NCI-H2029 treated with DMSO at 0.1 percent for 48 hours (cell line): ENCODE measurements at regions not wholly inside any gene's neighbourhood (a gene's known extent, or its start where the extent isn't known, plus 50 kb on each side); places are given as distances from the start of the nearest gene placed in this dataset.
"Not testable (repeated sequence)": the region's sequence is repeated elsewhere in the genome, so short reads cannot be mapped to it uniquely, and the experiment has no call there.

Experiments used
- DNase-seq: peaks from one replicate; lab custom pipeline; 2025; lab: John Stamatoyannopoulos, UW

DNA sequence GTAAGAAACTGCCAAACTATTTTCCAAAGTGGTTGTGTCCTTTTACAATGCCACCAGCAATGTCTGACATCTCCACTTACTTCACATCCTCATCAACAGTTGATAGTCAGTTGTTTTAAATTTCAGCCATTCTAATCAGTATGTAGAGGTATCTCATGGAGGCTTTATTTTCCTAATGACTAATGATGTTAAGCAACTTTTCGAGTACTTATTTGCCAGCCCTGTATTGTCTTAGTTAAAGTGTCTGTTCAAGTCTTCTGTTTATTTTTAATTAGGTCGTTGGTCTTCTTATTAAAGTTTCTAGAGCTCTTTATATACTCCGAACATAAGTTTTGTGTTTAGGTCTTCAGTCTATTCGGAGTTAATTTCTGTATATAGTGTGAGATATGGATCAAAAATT, 54.9 kb upstream of the NBPF12 start:
- not testable (repeated sequence) for DNase-seq

DNA sequence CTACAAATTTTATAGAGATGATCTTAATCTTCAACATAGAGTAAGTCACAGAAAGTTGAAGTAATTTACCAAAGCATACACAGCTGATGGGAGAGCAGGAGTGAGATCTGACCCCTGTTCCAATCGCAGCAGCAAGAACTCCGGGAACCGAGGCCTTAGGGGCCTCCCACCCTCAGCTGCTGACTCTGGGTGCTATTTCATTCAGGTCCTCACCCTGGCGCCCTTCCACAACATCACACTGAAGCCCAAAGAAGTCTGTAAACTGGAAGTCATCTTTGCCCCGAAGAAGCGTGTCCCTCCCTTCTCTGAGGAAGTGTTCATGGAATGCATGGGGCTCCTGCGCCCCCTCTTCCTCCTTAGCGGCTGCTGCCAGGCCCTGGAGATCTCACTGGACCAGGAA, 57.0 kb upstream of the NBPF12 start:
- not testable (repeated sequence) for DNase-seq

DNA sequence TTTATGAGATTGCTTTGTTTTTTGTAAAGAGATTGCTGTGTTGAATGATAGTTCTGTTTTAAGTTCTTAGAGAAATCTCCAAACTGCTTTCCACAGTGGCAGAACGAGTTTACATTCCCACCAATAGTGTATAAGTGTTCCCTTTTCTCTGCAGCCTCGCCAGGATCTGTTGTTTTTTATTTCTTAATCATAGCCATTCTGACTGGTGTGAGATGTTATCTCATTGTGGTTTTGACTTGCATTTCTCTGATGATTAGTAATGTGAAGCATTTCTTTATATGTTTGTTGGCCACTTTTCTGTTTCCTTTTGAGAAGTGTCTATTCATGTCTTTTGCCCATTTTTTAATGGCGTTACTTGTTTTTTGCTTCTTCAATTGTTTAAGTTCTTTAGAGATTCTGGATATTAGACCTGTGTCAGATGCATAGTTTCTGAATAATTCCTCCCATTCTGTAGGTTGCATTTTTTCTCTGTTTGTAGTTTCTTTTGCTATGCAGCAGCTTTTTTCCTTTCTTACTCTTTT, 74.3 kb upstream of the NBPF12 start:
- not testable (repeated sequence) for DNase-seq

GRCh38 chr1:146853147-146853546, 85.0 kb upstream of the NBPF12 start:
- not testable (repeated sequence) for DNase-seq

DNA sequence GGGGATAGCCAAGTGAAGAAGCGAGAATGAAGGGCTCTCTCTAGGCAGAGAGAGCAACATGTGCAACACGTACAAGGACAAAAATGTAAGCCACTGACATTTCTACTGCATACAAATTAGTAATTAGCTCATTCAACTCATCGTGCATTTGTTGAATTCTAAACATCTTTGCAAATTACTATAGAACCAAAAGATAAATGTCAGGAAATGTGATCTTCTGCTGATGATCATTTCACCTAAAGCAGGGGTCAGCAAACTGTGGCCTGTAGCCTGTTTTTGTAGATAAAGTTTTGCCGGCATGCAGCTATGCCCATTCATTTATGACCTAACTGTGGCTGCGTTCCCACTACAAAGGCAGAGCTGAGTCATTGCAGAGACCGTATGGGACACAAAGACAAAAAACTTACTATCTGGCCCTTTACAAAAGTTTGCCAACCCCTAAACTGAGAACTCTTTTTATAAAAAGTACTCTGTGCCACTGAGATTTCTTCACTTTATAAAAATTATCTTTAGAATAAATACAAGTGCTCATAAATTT, 87.7 kb upstream of the NBPF12 start:
- DNase-seq: not testable (repeated sequence)

DNA sequence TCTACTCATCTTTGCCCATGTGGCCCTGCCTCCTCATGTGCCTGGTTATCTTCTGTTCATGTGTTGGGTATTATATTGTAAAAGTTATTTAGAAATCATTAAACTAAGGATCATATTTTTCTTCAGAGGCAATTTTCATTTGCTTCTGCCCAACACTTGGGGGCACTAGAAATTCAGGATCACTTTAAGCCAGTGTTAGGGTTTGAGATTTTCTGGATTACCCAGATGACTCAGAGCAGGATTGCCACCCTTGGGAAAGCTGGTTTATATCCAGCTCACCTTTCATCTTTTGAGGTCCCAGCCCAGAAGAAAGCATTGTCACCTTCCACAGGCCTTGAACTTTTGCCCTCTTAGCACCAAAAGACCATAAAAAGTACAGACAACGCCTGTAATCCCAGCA, 99.4 kb upstream of the NBPF12 start:
- not testable (repeated sequence) for DNase-seq

DNA sequence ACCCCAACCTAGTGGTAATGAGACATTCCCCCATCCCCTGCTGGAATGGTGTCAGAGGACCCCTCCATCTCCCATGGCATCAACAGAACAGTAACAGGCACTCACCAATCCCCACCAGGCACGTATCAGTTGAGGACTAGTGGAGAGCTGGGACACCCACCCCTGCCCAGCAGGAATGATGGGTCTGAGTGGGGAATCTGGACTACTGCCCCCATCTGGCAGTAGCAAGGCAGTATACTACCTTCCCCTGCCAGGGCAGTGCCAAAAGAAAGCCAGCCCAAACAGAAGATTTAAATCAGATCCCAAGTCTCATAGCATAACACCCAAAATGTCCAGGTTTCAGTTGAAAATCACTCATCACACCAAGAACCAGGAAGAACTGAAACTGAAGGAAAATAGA, 111.2 kb upstream of the NBPF12 start:
- not testable (repeated sequence) for DNase-seq

DNA sequence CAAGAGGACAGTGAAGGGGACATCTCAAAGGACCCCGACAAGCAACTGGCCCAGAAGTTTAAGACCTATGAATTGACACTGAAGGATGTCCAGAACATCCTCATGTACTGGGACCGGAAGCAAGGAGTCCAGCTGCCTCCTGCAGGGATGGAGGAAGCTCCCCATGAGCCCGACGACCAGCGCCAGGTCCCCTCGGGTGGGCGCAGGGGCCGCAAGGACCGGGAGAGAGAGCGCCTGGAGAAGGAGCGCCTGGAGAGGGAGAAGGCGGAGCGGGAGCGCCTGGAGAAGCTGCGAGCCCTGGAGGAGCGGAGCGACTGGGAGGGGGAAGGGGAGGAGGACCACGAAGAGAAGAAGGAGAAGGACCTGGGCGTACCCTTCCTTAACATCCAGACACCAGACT, 143.9 kb upstream of the NBPF12 start:
- not testable (repeated sequence) for DNase-seq

DNA sequence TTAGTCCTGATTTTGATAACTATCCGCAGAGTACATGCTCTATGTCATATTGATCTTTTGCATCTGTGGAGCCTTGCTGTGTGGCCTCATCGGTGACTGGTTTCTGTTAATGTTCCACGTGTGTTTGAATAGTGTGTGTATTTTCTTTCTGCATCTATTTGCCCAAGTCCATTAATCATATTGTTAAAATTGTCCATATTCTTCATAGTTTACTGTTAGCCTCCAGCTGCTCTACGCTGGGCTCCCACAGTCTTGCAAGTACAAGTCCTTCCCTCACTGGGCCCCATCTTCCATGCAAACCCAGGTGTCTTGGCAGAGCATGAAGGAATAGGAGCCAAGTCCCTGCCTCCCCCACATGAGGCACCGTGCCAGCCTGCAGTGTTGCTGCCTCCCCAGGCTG, 145.4 kb upstream of the NBPF12 start:
- not testable (repeated sequence) for DNase-seq

GRCh38 chr1:146784212-146784940, 153.7 kb upstream of the NBPF12 start:
- DNase-seq: not testable (repeated sequence)

DNA sequence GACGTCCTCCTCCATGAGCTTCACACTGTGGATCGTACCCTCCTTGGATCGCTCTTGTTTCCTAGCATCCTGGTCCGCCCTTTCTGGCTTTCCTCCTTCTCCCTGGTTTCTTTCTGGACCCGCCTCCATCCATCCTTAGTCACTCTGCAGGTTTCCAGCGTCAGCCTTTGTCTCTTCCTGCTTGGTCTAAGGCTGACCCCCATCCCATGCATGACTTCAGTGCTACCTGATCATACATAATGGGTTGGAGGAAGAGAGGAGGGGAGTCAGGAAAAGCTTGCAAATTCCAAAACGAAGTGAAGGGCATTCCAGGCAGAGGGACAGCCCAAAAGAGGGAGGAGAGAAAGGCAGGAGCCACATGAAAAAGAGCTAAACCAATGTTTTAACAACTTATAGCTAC, 156.9 kb upstream of the NBPF12 start:
- DNase-seq: not testable (repeated sequence)

DNA sequence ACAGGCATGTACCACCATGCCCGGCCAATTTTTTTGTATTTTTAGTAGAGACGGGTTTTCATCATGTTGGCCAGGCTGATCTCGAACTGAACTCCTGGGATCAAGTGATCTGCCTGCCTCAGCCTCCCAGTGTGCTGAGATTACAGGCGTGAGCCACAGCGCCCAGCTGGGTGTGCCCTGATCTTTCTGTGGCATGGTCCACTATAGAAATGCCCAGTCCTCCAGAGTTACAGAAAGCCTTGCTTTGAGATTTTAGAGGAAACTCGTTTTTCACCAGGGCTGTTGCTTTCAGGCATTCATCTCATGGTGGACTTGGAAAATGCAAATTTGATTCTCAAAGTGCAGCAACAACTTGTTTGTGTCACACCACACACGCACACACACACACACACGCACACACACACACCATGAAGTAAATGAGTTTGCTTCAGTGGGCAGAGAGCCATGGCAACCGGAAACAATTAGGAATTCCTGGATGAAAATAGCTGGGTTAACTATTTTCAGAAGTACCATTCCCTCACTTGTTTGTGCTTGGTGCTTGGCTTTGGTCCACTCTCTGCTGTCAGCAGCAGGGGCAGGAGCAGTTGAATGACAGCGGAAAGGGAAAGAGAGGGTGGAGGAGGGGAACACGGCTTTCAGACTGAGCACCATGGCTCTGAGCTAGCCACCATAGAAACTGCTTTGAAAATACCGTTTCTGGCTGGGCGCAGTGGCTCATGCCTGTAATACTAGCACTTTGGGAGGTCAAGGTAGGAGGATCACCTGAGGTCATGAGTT, 160.1 kb upstream of the NBPF12 start:
- not testable (repeated sequence) for DNase-seq

GRCh38 chr1:146774988-146775387, 163.1 kb upstream of the NBPF12 start:
- DNase-seq: not testable (repeated sequence)

DNA sequence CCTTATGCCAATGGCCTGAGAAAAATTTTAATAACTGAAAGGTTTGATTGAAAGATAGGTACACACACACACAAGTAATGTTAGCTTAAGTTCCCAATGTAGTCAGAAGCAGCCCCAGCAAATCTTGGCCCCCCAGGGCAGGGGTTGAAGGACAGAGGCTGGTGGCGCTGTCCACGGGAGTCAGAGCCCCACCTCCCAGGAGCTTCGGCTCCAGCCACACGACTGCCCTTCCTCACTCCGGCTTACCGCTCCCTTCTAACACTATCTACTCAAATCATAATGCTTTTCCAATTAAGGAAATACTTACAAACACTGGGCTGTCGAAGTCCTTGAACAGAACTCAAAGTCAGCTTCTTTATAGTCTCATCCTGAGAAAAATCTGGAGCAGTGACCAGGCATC, 163.9 kb upstream of the NBPF12 start:
- not testable (repeated sequence) for DNase-seq

- DNase-seq: not testable (repeated sequence)
Observed at GRCh38 chr1:146771409-146771808, 166.7 kb upstream of the NBPF12 start.

DNA sequence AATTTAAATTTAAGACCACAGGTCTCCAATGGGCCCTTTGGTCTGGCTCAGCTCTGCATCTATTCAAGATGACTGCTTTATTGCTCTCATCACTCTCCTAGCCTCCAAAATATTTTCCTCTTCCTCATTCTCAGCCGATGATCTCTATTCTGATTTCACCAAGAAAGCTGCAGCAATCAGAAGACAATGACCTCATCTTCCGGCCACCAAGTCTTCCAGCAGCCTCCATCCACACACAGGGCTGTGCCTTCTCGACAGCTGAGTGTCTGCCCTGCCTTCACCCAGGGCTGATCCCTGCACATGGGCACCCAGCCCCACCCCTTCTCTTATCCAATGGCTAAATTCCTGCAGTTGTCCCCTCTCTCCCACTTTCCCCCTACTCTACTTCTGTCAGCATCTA, 167.1 kb upstream of the NBPF12 start:
- DNase-seq: not testable (repeated sequence)

- not testable (repeated sequence) for DNase-seq
Observed at GRCh38 chr1:146763234-146763633, 174.9 kb upstream of the NBPF12 start.

GRCh38 chr1:146756858-146757257, 181.3 kb upstream of the NBPF12 start:
- peak; percentile 18 for DNase-seq

- not testable (repeated sequence) for DNase-seq
Observed at GRCh38 chr1:146748686-146749085, 189.4 kb upstream of the NBPF12 start.

- DNase-seq: peak; percentile 4
Observed at GRCh38 chr1:146731981-146732680, 206.0 kb upstream of the NBPF12 start.

- not testable (repeated sequence) for DNase-seq
Observed at GRCh38 chr1:146729642-146730344, 208.3 kb upstream of the NBPF12 start.
